ENCODE measurements at regions not wholly inside any gene's neighbourhood (a gene's known extent, or its start where the extent isn't known, plus 50 kb on each side); places are given as distances from the start of the nearest gene placed in this dataset.

- H3K4me3 Mint-ChIP-seq: no peak overlapping the region
- POLR2A ChIA-PET: no interaction called here
- H3K4me1 Mint-ChIP-seq: no peaks in the 10 kb centered on the region
- no peak for TF ChIP-seq ARID4B (CRISPR knock-in tag; IDR thresholded peaks at IDR 0.05; ENCODE audit: borderline replicate concordance)
- no peak for TF ChIP-seq ZNF121 (CRISPR knock-in tag; IDR thresholded peaks at IDR 0.05)
- TF ChIP-seq MAX (CRISPR knock-in tag; IDR thresholded peaks at IDR 0.05): no peak
- no peak for TF ChIP-seq TCF7 (CRISPR knock-in tag; IDR thresholded peaks at IDR 0.05; ENCODE audit: low read depth)
- no peak for TF ChIP-seq USF1 (CRISPR knock-in tag; IDR thresholded peaks at IDR 0.05)
- no peak for TF ChIP-seq CBFB (CRISPR knock-in tag; IDR thresholded peaks at IDR 0.05; ENCODE audit: low read depth)
- TF ChIP-seq ZNF263 (CRISPR knock-in tag; IDR thresholded peaks at IDR 0.05; ENCODE audit: low read depth): no peak
- TF ChIP-seq, protein P1, sequence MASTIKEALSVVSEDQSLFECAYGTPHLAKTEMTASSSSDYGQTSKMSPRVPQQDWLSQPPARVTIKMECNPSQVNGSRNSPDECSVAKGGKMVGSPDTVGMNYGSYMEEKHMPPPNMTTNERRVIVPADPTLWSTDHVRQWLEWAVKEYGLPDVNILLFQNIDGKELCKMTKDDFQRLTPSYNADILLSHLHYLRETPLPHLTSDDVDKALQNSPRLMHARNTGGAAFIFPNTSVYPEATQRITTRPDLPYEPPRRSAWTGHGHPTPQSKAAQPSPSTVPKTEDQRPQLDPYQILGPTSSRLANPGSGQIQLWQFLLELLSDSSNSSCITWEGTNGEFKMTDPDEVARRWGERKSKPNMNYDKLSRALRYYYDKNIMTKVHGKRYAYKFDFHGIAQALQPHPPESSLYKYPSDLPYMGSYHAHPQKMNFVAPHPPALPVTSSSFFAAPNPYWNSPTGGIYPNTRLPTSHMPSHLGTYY (CRISPR knock-in tag; IDR thresholded peaks at IDR 0.05): no peak
- H3K27ac Mint-ChIP-seq: no peak overlapping the region
- CTCF ChIA-PET: no interaction called here
- no peaks in the 10 kb centered on the region for H3K27me3 Mint-ChIP-seq (ENCODE audit: low read depth)
- no peaks in the 10 kb centered on the region for H3K9me3 Mint-ChIP-seq
- H3K36me3 Mint-ChIP-seq: no peaks in the 10 kb centered on the region
- DNase-seq (ENCODE audit: low spot score) (no peak), ATAC-seq (no peak)
Measured at GRCh38 chr7:124387056-124387455, 354.2 kb upstream of the TMEM229A start.

- DNase-seq (ENCODE audit: low spot score) (no peak), ATAC-seq (no peak)
- CTCF ChIA-PET: no interaction called here
- POLR2A ChIA-PET: no interaction called here
- H3K4me1 Mint-ChIP-seq: no peaks in the 10 kb centered on the region
- H3K9me3 Mint-ChIP-seq: no peaks in the 10 kb centered on the region
- no peaks in the 10 kb centered on the region for H3K36me3 Mint-ChIP-seq
- no peaks in the 10 kb centered on the region for H3K27me3 Mint-ChIP-seq (ENCODE audit: low read depth)
- H3K4me3 Mint-ChIP-seq: no peak overlapping the region
- no peak overlapping the region for H3K27ac Mint-ChIP-seq
- TF ChIP-seq ZNF317 (CRISPR knock-in tag; IDR thresholded peaks at IDR 0.05; ENCODE audit: borderline replicate concordance, low read depth) (no peak), GTF2I (CRISPR knock-in tag; conservative IDR thresholded peaks at IDR 0.05) (no peak), FOXP4 (CRISPR knock-in tag; IDR thresholded peaks at IDR 0.05) (no peak), ARID4B (CRISPR knock-in tag; IDR thresholded peaks at IDR 0.05; ENCODE audit: borderline replicate concordance) (no peak), ZNF219 (CRISPR knock-in tag; IDR thresholded peaks at IDR 0.05; ENCODE audit: borderline replicate concordance) (no peak), FOXK1 (CRISPR knock-in tag; IDR thresholded peaks at IDR 0.05) (no peak), PRRX2 (CRISPR knock-in tag; IDR thresholded peaks at IDR 0.05) (no peak), NFE2L1 (CRISPR knock-in tag; IDR thresholded peaks at IDR 0.05) (no peak), STAT6 (CRISPR knock-in tag; conservative IDR thresholded peaks at IDR 0.05; ENCODE audit: low read depth) (no peak), NR2C2 (CRISPR knock-in tag; IDR thresholded peaks at IDR 0.05) (no peak), ZNF121 (CRISPR knock-in tag; IDR thresholded peaks at IDR 0.05) (no peak), EMX1 (CRISPR knock-in tag; IDR thresholded peaks at IDR 0.05) (no peak), MAX (CRISPR knock-in tag; IDR thresholded peaks at IDR 0.05) (no peak)
- TF ChIP-seq, protein P2, sequence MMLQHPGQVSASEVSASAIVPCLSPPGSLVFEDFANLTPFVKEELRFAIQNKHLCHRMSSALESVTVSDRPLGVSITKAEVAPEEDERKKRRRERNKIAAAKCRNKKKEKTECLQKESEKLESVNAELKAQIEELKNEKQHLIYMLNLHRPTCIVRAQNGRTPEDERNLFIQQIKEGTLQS (CRISPR knock-in tag; conservative IDR thresholded peaks at IDR 0.05): no peak
Measured at GRCh38 chr7:124379296-124379695, 346.4 kb upstream of the TMEM229A start.

Data from WTC11 (cell line).